HL-60 (cell line): ENCODE measurements at regions not wholly inside any gene's neighbourhood (a gene's known extent, or its start where the extent isn't known, plus 50 kb on each side); places are given as distances from the start of the nearest gene placed in this dataset.

Experiments used
- POLR2AphosphoS5 ChIP-seq: IDR thresholded peaks from 2 replicates; pipeline ENCODE4 v1.6.1; 2012; ENCODE audit warnings: low read depth
- TF ChIP-seq, protein P1 (sequence below): IDR thresholded peaks from one replicate; pipeline ENCODE4 v1.5.1; 2011; ENCODE audit warnings: low read length, control low read depth, inconsistent platforms; ENCODE audit not compliant: insufficient read depth

DNA sequence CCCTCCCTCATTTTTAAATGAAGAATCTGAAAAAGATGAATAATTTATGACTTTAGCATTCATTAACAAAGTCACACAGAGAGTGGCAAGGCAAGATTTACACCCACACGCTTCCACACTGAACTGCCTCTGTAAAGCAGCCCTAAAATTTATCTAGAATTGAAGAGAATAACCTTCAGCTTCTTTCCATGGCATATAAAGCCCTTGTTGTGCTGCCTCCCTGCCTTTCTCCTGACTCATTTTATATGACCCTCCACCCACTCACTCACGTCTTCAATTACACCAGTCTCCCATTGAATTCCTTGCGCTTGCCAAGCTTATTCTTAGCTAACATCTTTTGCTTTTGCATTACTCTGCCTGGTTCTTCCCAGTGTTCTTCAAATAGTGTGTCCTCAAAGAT is 2649.3 kb downstream of the PCDH7 start:
- TF ChIP-seq, protein P1, sequence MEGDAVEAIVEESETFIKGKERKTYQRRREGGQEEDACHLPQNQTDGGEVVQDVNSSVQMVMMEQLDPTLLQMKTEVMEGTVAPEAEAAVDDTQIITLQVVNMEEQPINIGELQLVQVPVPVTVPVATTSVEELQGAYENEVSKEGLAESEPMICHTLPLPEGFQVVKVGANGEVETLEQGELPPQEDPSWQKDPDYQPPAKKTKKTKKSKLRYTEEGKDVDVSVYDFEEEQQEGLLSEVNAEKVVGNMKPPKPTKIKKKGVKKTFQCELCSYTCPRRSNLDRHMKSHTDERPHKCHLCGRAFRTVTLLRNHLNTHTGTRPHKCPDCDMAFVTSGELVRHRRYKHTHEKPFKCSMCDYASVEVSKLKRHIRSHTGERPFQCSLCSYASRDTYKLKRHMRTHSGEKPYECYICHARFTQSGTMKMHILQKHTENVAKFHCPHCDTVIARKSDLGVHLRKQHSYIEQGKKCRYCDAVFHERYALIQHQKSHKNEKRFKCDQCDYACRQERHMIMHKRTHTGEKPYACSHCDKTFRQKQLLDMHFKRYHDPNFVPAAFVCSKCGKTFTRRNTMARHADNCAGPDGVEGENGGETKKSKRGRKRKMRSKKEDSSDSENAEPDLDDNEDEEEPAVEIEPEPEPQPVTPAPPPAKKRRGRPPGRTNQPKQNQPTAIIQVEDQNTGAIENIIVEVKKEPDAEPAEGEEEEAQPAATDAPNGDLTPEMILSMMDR = no peak
- TF ChIP-seq POLR2AphosphoS5 = no peak
